HG02840 (cell line): ENCODE measurements at regions not wholly inside any gene's neighbourhood (a gene's known extent, or its start where the extent isn't known, plus 50 kb on each side); places are given as distances from the start of the nearest gene placed in this dataset.
"Not testable (repeated sequence)": the region's sequence is repeated elsewhere in the genome, so short reads cannot be mapped to it uniquely, and the experiment has no call there.

Source experiments
- ATAC-seq: cut with Tn5 transposase; IDR thresholded peaks from one replicate; pipeline ENCODE4 v1.9.1; 2021; ENCODE audit warnings: mild to moderate bottlenecking, moderate library complexity, moderate number of reproducible peaks; ENCODE audit not compliant: unreplicated experiment, low FRiP score

GRCh38 chr18:38868757-38869156, 1303.2 kb upstream of the CELF4 start:
- ATAC-seq, result no peak

- ATAC-seq, result no peak
Observed at GRCh38 chr18:38867680-38868079, 1302.1 kb upstream of the CELF4 start.

GRCh38 chr18:38851526-38851925, 1285.9 kb upstream of the CELF4 start:
- no peak for ATAC-seq

GRCh38 chr18:38847326-38847725, 1281.7 kb upstream of the CELF4 start:
- ATAC-seq, result no peak

- ATAC-seq, result no peak
Observed at GRCh38 chr18:38843291-38843690, 1277.7 kb upstream of the CELF4 start.

GRCh38 chr18:38826247-38826646, 1260.6 kb upstream of the CELF4 start:
- ATAC-seq, result no peak

GRCh38 chr18:38811209-38811608, 1245.6 kb upstream of the CELF4 start:
- no peak for ATAC-seq

- ATAC-seq, result no peak
Observed at GRCh38 chr18:38810789-38811188, 1245.2 kb upstream of the CELF4 start.

GRCh38 chr18:38807915-38808314, 1242.3 kb upstream of the CELF4 start:
- ATAC-seq, result no peak

- no peak for ATAC-seq
Observed at GRCh38 chr18:38805256-38805655, 1239.7 kb upstream of the CELF4 start.

GRCh38 chr18:38801640-38802039, 1236.0 kb upstream of the CELF4 start:
- ATAC-seq, result no peak

GRCh38 chr18:38796762-38797161, 1231.2 kb upstream of the CELF4 start:
- ATAC-seq, result no peak

GRCh38 chr18:38792731-38793130, 1227.1 kb upstream of the CELF4 start:
- no peak for ATAC-seq

- no peak for ATAC-seq
Observed at GRCh38 chr18:38790786-38791185, 1225.2 kb upstream of the CELF4 start.

- no peak for ATAC-seq
Observed at GRCh38 chr18:38790303-38790702, 1224.7 kb upstream of the CELF4 start.

GRCh38 chr18:38789141-38789540, 1223.5 kb upstream of the CELF4 start:
- ATAC-seq, result no peak

- no peak for ATAC-seq
Observed at GRCh38 chr18:38786906-38787305, 1221.3 kb upstream of the CELF4 start.

- ATAC-seq, result not testable (repeated sequence)
Observed at GRCh38 chr18:38771620-38772019, 1206.0 kb upstream of the CELF4 start.

GRCh38 chr18:38768504-38768903, 1202.9 kb upstream of the CELF4 start:
- ATAC-seq, result no peak

GRCh38 chr18:38759457-38759856, 1193.9 kb upstream of the CELF4 start:
- no peak for ATAC-seq

GRCh38 chr18:38756436-38756835, 1190.8 kb upstream of the CELF4 start:
- ATAC-seq, result no peak

- ATAC-seq, result no peak
Observed at GRCh38 chr18:38752430-38752829, 1186.8 kb upstream of the CELF4 start.

- ATAC-seq, result no peak
Observed at GRCh38 chr18:38751898-38752297, 1186.3 kb upstream of the CELF4 start.
